Heart left ventricle (tissue), 13 donors: ENCODE measurements at regions not wholly inside any gene's neighbourhood (a gene's known extent, or its start where the extent isn't known, plus 50 kb on each side); places are given as distances from the start of the nearest gene placed in this dataset.

Experiments
- CTCF ChIP-seq, 12 donors: fragments of 200-600 bp; sonication (generic) in 4 of 12; IDR thresholded peaks; one replicate each; pipeline versions ENCODE4 v1.5.0 to v1.8.0; 2018 to 2022; ENCODE audit warnings: antibody characterized with exemption in 12 of 12, mild to moderate bottlenecking in 5 of 12
- POLR2A ChIP-seq, 2 donors: fragments of 450-650 bp; IDR thresholded peaks; one replicate each; pipeline ENCODE4 v1.6.1; 2017; ENCODE audit warnings: antibody characterized with exemption in 2 of 2, mild to moderate bottlenecking in 2 of 2, moderate library complexity in 2 of 2
- donor health status: ischemic (EF 13 %, LVEDD 7.1; RV severe dilation, severe dysfunction).
- donor health status: DM: no; HTN: yes; CAD: no.
- donor health status: DM: no; HTN: no; CAD: no.
- donor health status: ischemic (EF 25% LVEDD 6.9; RV normal size, moderate dysfunction).
- donor health status: ischemic (EF 25% LVEDD 5.7; RV mildly dilated, moderate dysfunction).
- donor health status: ischemic (EF 35%, LVEDD 5.7; RV mildly dilated, moderate dysfunction).
- donor health status: nonischemic (EF 11% LVEDD 7.7; RV severe dilation, severe dysfunction).
- donor health status: DM: yes; HTN: yes; CAD: no.
- donor health status: PGD.
- donor health status: ischemic (EF 29% LVEDD 5.4; RV normal size, mild dysfunction).
- donor health status: nonischemic (EF 23%, LVEDD 6.1; RV moderate dilation, normal function).

- no peak for TF ChIP-seq CTCF (IDR thresholded peaks at IDR 0.05)
- no peak for TF ChIP-seq POLR2A (IDR thresholded peaks at IDR 0.05)
Measured at GRCh38 chr9:82616545-82616944, 446.4 kb downstream of the RASEF start.
